ENCODE measurements at regions not wholly inside any gene's neighbourhood (a gene's known extent, or its start where the extent isn't known, plus 50 kb on each side); places are given as distances from the start of the nearest gene placed in this dataset.

DNA sequence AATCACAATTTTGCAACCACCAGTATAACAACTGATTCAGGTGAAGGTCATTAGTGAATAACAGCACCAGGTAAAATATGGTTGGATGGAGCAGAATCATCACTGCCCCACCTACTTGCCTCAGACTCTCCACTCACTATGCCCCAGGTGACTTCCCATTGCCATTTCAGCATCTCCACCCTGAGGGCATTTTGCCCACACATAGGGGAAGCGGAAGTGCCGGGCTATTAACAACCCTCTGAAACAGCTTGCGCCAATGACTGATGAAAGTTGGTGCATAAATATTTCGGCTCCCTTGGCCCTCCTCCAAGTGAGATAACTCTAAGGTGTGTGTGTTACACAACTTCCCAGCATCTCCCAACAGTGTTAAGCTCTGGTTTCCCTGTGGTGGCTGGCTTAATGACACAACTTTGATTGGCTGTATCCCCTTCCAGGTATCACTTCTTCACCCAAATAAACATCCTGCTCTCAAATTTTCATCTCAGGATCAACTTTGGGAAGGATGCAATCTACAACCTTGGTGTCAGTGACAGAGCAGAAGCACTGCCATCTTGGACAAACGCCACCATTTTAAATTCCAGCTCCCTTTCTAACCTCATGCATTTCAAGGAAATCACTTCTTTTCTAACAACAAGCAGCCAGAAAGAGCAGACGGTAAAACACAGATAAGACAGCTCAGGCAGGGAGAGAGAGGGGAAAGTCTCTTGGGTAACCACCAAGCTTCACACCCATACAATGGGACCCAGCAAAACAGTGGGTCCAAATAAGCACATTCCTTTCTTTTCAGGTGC is 73.6 kb upstream of the PPP2R5C start (continued):
- TF ChIP-seq, protein P1, sequence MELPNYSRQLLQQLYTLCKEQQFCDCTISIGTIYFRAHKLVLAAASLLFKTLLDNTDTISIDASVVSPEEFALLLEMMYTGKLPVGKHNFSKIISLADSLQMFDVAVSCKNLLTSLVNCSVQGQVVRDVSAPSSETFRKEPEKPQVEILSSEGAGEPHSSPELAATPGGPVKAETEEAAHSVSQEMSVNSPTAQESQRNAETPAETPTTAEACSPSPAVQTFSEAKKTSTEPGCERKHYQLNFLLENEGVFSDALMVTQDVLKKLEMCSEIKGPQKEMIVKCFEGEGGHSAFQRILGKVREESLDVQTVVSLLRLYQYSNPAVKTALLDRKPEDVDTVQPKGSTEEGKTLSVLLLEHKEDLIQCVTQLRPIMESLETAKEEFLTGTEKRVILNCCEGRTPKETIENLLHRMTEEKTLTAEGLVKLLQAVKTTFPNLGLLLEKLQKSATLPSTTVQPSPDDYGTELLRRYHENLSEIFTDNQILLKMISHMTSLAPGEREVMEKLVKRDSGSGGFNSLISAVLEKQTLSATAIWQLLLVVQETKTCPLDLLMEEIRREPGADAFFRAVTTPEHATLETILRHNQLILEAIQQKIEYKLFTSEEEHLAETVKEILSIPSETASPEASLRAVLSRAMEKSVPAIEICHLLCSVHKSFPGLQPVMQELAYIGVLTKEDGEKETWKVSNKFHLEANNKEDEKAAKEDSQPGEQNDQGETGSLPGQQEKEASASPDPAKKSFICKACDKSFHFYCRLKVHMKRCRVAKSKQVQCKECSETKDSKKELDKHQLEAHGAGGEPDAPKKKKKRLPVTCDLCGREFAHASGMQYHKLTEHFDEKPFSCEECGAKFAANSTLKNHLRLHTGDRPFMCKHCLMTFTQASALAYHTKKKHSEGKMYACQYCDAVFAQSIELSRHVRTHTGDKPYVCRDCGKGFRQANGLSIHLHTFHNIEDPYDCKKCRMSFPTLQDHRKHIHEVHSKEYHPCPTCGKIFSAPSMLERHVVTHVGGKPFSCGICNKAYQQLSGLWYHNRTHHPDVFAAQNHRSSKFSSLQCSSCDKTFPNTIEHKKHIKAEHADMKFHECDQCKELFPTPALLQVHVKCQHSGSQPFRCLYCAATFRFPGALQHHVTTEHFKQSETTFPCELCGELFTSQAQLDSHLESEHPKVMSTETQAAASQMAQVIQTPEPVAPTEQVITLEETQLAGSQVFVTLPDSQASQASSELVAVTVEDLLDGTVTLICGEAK (IDR thresholded peaks at IDR 0.05): no peak
- TF ChIP-seq, protein P1 (CRISPR knock-in tag; IDR thresholded peaks at IDR 0.05): no peak
- TF ChIP-seq BACH1 (tag; IDR thresholded peaks at IDR 0.05) (no peak; the same call in 1 of the 2 replicates), ZNF121 (CRISPR knock-in tag; conservative IDR thresholded peaks at IDR 0.05) (no peak), SMARCE1 (IDR thresholded peaks at IDR 0.05) (no peak), RB1 (IDR thresholded peaks at IDR 0.05; ENCODE audit: low read depth) (no peak), ZNF217 (CRISPR knock-in tag; IDR thresholded peaks at IDR 0.05) (no peak), SMC3 (conservative IDR thresholded peaks at IDR 0.05; ENCODE audit: insufficient read depth, low read depth, low read length) (no peak), AFF1 (IDR thresholded peaks at IDR 0.05; ENCODE audit: low read depth in 1 of 2, partially characterized antibody in 2 of 2) (no peak), CAMTA2 (CRISPR knock-in tag; conservative IDR thresholded peaks at IDR 0.05) (no peak), KDM4B (IDR thresholded peaks at IDR 0.05; ENCODE audit: borderline replicate concordance in 2 of 2, low read depth in 1 of 2) (no peak), EP400 (IDR thresholded peaks at IDR 0.05) (no peak), ESRRA (IDR thresholded peaks at IDR 0.05; ENCODE audit: borderline replicate concordance, low read depth) (no peak), ZNF280B (CRISPR knock-in tag; IDR thresholded peaks at IDR 0.05) (no peak)

All from K562 (cell line).